A549 (cell line): ENCODE measurements at regions not wholly inside any gene's neighbourhood (a gene's known extent, or its start where the extent isn't known, plus 50 kb on each side); places are given as distances from the start of the nearest gene placed in this dataset.

Experiments used
- EHF ChIP-seq: fragments of 250-450 bp; sonication (Bioruptor Pico); IDR thresholded peaks from 2 replicates; pipeline ENCODE4 v1.5.0; 2020; ENCODE audit warnings: mild to moderate bottlenecking
- FOSL2 ChIP-seq, 2 experiments: fragments of 450-650 bp in 1 of 2; fragments of >200 bp in 1 of 2; sonication (Bioruptor Twin) in 1 of 2; formaldehyde crosslinking; IDR thresholded peaks; 2 replicates each; pipeline versions ENCODE4 v1.5.0 to v1.6.1; 2016 to 2020; ENCODE audit warnings: mild to moderate bottlenecking in 1 of 2, moderate library complexity in 1 of 2
- KDM1A ChIP-seq: fragments of 200-600 bp; sonication (generic); IDR thresholded peaks from 2 replicates; pipeline ENCODE4 v1.6.1; 2016; ENCODE audit warnings: low read depth, mild to moderate bottlenecking
- MAFK ChIP-seq: fragments of 450-650 bp; IDR thresholded peaks from 2 replicates; pipeline ENCODE4 v1.6.1; 2014; ENCODE audit not compliant: partially characterized antibody
- NR3C1 ChIP-seq: fragments of >200 bp; sonication (Bioruptor Twin); formaldehyde crosslinking; IDR thresholded peaks from 3 replicates; pipeline ENCODE4 v1.6.1; 2017
- PHF8 ChIP-seq: fragments of 200-600 bp; sonication (generic); IDR thresholded peaks from 2 replicates; pipeline ENCODE4 v1.6.1; 2016; ENCODE audit warnings: low read depth, mild to moderate bottlenecking, antibody characterized with exemption, moderate library complexity, borderline replicate concordance
- POLR2A ChIP-seq: IDR thresholded peaks from 2 replicates; pipeline ENCODE4 v1.6.1; 2012; ENCODE audit warnings: mild to moderate bottlenecking, low read length
- RNF2 ChIP-seq: fragments of 200-600 bp; sonication (generic); IDR thresholded peaks from 2 replicates; pipeline ENCODE4 v1.6.1; 2016; ENCODE audit warnings: low read depth, mild to moderate bottlenecking, antibody characterized with exemption, moderate library complexity, borderline replicate concordance
- SMC3 ChIP-seq: fragments of >200 bp; sonication (Bioruptor Twin); formaldehyde crosslinking; IDR thresholded peaks from 3 replicates; pipeline ENCODE4 v1.6.1; 2018; ENCODE audit warnings: inconsistent platforms
- TF ChIP-seq, protein P1 (sequence below): fragments of >200 bp; sonication (Bioruptor Twin); formaldehyde crosslinking; IDR thresholded peaks from 3 replicates; pipeline ENCODE4 v1.5.1; 2016
- TF ChIP-seq, protein P2 (sequence below): IDR thresholded peaks from 2 replicates; pipeline ENCODE4 v1.6.1; 2012; ENCODE audit warnings: low read depth, borderline replicate concordance
- TF ChIP-seq, protein P3 (sequence below): fragments of 200-600 bp; sonication (generic); IDR thresholded peaks from 2 replicates; pipeline ENCODE4 v1.6.1; 2016; ENCODE audit warnings: antibody characterized with exemption, mild to moderate bottlenecking, moderate library complexity

DNA sequence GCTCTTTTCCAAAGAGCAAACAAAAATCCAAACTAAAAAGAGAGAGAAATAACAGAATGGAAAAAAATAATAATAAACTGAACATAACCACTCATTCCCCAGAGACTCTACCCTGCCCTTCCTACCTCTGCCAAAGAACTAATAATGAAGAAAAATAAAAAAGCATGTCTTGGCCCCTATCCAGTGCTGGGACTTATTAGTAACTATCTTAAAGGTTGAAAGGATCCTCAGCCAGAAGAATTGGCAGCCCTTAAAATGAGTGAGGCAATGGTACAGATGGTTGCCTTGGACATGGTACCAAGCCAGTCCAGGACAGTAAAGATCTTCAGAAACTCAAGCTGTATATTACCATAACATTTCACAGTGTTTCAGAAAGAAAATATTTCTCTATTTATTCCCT, 279.3 kb downstream of the HACE1 start:
- TF ChIP-seq NR3C1: no peak
- no peak for TF ChIP-seq KDM1A
- TF ChIP-seq, protein P1, sequence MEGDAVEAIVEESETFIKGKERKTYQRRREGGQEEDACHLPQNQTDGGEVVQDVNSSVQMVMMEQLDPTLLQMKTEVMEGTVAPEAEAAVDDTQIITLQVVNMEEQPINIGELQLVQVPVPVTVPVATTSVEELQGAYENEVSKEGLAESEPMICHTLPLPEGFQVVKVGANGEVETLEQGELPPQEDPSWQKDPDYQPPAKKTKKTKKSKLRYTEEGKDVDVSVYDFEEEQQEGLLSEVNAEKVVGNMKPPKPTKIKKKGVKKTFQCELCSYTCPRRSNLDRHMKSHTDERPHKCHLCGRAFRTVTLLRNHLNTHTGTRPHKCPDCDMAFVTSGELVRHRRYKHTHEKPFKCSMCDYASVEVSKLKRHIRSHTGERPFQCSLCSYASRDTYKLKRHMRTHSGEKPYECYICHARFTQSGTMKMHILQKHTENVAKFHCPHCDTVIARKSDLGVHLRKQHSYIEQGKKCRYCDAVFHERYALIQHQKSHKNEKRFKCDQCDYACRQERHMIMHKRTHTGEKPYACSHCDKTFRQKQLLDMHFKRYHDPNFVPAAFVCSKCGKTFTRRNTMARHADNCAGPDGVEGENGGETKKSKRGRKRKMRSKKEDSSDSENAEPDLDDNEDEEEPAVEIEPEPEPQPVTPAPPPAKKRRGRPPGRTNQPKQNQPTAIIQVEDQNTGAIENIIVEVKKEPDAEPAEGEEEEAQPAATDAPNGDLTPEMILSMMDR: no peak
- TF ChIP-seq, protein P2, sequence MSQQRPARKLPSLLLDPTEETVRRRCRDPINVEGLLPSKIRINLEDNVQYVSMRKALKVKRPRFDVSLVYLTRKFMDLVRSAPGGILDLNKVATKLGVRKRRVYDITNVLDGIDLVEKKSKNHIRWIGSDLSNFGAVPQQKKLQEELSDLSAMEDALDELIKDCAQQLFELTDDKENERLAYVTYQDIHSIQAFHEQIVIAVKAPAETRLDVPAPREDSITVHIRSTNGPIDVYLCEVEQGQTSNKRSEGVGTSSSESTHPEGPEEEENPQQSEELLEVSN: no peak
- TF ChIP-seq FOSL2 (IDR thresholded peaks at IDR 0.05): no peak
- TF ChIP-seq FOSL2 (CRISPR knock-in tag; IDR thresholded peaks at IDR 0.05): no peak
- no peak for TF ChIP-seq POLR2A
- no peak for TF ChIP-seq MAFK
- TF ChIP-seq, protein P3, sequence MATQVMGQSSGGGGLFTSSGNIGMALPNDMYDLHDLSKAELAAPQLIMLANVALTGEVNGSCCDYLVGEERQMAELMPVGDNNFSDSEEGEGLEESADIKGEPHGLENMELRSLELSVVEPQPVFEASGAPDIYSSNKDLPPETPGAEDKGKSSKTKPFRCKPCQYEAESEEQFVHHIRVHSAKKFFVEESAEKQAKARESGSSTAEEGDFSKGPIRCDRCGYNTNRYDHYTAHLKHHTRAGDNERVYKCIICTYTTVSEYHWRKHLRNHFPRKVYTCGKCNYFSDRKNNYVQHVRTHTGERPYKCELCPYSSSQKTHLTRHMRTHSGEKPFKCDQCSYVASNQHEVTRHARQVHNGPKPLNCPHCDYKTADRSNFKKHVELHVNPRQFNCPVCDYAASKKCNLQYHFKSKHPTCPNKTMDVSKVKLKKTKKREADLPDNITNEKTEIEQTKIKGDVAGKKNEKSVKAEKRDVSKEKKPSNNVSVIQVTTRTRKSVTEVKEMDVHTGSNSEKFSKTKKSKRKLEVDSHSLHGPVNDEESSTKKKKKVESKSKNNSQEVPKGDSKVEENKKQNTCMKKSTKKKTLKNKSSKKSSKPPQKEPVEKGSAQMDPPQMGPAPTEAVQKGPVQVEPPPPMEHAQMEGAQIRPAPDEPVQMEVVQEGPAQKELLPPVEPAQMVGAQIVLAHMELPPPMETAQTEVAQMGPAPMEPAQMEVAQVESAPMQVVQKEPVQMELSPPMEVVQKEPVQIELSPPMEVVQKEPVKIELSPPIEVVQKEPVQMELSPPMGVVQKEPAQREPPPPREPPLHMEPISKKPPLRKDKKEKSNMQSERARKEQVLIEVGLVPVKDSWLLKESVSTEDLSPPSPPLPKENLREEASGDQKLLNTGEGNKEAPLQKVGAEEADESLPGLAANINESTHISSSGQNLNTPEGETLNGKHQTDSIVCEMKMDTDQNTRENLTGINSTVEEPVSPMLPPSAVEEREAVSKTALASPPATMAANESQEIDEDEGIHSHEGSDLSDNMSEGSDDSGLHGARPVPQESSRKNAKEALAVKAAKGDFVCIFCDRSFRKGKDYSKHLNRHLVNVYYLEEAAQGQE: no peak
- no peak for TF ChIP-seq EHF (CRISPR knock-in tag)
- TF ChIP-seq RNF2: no peak
- no peak for TF ChIP-seq PHF8
- TF ChIP-seq SMC3: no peak
